NCI-H1417 (cell line): ENCODE measurements at regions not wholly inside any gene's neighbourhood (a gene's known extent, or its start where the extent isn't known, plus 50 kb on each side); places are given as distances from the start of the nearest gene placed in this dataset.

Source experiments
- DNase-seq, 3 experiments: peaks; one replicate each; lab custom pipeline; 2025; lab: John Stamatoyannopoulos, UW

DNA sequence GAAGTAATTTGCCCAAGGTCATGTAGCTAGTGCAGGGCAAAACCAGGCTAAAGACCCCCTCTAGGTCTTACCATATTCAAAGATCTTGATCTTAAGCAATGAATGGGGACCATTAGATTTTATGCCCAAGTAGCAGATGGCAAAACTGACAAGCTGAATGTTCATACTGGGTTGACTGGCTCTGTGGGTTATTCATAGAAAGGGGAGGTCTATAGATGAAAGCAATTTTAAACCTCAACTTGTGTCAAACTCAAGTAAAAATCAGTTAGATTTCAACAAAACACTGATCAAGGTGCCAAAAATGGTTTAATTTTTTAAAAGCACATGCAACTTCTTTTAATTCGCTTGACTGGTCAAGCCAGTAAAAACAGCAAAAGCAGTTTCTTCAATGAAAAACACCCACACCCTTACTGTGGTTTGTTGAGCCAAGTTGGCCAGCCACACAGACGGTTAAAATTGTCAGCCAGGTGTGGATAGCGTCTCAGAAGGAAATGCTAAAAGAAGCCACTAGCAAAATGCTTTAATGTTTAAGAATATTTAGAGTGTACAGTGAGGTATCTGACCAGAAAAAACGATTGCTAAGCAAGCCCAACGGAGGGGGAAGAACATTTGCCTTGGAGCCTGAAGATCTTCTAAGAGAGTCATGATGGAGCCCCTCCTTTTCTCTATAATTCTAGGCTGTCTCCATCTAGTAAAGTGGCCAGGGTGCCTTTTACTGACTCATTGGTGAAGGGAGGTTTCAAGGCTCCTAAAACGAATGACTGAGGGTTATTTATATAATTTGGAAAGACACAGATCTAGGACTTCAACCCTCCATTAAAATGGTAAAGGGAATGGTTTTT lies 539.6 kb upstream of the CLINT1 start:
- no peak for DNase-seq

- DNase-seq: no peak
Observed at GRCh38 chr5:158397278-158397677, 538.3 kb upstream of the CLINT1 start.

GRCh38 chr5:158394102-158394501 lies 535.2 kb upstream of the CLINT1 start:
- no peak for DNase-seq

- no peak for DNase-seq
Observed at GRCh38 chr5:158393457-158393856, 534.5 kb upstream of the CLINT1 start.

DNA sequence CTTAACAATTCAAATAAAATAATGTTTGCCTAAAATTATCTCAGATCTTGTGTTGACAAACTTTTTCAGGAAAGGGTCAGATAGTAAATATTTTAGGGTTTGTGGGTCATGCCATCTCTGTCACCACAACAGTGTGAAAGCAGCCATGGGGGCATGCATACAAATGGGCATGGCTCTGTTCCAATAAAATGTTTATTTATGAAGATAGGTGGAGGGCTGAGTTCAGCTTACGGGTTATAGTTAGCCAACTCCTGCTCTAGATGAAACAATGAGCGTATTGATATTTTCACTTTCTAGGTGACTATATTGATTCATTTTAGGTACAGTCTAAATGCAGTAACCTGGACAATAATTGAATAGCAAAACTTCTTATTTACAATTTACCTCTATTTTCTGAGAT lies 533.8 kb upstream of the CLINT1 start:
- no peak for DNase-seq

GRCh38 chr5:158390577-158390976 lies 531.6 kb upstream of the CLINT1 start:
- no peak for DNase-seq

DNA sequence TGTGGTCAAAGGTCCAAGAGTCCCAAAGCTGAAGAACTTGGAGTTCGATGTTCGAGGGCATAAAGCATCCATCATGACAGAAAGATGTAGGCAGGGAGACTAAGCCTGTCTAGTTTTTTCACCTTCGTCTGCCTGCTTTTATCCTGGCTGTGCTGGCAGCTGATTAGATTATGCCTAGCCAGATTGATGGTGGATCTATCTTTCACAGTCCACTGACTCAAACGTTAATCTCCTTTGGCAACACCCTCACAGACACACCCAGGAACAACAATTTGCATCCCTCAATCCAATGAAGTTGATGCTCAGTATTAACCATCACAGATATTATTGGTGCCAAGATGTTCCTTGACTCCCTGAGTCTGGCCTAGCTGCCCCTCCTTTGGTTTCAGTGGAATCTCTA lies 530.8 kb upstream of the CLINT1 start:
- no peak for DNase-seq

DNA sequence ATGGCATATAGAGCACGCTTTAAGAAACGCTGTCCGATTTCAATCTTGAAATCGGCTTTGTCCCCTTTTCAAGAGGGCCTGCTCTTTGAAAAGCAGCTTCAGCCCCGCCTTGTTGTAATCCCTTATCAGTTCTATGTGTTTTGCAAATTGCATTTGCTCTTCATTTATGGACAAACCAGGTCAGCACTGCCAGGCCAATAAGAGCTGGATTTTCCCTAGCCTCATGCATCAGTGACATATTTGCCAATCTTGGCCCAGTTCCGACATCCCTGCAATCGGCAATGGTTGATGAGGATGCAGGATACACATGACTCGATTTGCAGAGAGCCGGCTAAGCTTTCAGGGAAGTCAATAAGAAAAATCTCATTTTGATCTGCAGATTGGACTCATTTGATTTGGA lies 529.1 kb upstream of the CLINT1 start:
- no peak for DNase-seq

DNA sequence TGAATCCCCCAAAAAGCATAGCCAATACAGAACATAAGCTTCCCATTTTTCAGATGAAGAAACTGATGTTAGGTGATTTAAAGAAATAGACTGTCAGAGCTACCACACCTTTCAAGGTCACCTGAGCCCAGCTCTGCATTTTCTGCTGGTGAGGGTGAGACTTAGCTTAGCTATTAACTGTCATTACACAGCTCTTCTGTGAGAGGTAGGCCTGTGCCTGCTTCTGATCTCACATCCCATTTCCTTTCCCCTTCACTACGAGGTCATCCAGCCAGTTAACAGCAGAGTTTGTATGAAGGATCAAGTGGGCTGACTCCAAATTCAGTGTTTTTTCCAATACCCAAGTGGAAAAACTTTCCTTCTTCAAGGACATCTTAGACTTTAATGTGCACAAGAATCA lies 528.6 kb upstream of the CLINT1 start:
- DNase-seq: no peak

DNA sequence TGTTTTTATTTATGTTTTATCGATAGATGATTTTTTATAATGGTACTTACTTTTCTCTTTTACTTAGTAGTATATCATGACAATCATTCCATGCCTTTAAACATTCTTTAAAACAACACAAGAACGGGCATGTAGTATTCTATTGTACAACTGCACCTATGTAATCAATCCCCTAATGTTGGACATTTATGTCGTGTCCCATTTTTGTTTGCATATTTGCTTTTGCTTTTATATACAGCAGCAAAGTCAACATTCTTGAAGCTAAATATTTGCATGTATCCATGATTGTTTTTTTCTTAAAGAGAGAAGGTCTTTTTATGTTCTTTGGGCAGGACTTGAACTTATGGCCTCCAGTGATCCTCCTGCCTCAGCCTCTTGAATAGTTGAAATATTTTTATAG lies 527.0 kb upstream of the CLINT1 start:
- DNase-seq: no peak

DNA sequence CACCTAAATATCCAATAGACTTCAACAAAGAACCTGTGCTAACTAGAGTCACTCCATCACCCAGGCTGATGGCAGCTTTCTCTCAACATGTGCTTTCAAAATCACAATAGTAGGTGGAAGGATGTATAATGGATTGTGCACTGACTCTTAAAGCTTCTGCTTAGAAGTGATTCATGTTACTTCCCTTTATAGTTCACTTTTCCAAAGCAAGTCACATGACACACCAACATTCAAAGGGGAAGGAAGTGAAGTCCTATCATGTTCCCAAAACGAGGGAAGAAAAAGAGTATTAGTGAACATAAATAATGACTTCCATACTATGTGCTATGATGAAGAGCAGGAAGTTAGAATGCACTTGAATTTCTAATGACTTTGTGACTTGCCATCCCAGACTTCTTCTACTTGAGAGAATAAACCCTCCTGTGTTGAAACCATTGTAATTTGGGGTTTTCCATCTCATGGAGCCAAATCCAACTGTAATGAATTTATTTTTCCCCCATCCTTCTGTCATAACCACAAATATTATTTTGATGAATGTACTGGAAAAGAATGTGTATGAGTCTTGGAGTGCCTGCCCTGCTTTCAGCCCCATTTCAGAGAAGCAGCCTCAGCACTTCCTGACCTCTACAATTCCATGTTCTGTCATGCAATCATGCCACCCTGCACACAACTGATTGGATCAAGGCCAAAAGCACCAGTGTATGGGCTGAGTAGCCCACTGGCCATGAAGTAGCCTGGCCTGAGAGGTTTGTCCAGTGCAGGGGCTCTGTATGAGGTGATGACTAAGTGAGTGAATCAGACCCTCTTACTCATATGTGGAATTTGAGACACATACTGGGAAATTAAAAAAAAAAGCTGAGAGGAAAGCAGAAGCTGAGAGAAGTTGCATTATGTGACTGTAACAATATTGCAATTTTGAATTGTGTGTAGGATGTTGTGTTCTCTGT lies 525.9 kb upstream of the CLINT1 start:
- DNase-seq: no peak

- DNase-seq: no peak
Observed at GRCh38 chr5:158383486-158383885, 524.5 kb upstream of the CLINT1 start.

GRCh38 chr5:158382473-158382872 lies 523.5 kb upstream of the CLINT1 start:
- no peak for DNase-seq

- DNase-seq: no peak
Observed at GRCh38 chr5:158381614-158382160, 522.7 kb upstream of the CLINT1 start.

DNA sequence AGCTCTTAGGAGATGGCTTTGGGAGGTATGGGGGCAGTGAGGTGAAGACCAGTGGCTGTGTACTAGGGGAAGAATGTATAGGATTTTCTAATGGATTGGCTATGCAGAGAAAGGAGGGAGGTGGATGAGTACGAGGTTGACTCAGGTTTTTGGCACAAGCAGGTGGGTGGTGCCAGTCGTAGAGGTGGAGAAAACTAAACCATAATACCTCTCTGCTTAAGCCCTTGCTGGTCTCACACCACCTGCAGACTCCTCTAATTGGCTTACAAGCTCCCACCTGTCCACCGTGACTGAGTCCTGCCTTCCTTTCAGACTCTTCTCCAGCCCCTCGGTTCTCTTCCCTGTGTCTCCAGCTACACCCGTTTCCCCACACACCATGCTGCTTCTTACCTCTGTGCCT lies 521.7 kb upstream of the CLINT1 start:
- no peak for DNase-seq

DNA sequence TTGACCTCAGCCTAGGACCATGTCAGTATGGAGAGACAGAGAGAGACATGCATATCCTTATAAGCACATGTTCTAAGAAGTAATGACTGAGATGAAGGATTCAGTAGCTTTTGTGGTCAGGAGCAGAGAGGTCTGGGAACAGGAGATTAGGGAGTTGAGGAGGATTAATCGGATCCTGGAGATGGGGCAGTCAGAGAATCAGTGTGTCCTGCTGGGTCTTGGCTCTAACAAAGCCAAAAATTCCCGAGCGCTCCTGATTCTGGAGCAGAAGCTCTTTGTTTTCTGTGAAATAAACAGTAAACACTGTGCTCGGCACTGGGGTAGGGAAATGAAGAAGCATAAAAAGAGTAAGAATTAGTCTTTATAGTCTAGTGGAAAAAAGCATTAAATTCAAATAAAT lies 520.0 kb upstream of the CLINT1 start:
- no peak for DNase-seq

- no peak for DNase-seq
Observed at GRCh38 chr5:158376679-158377078, 517.7 kb upstream of the CLINT1 start.

- no peak for DNase-seq
Observed at GRCh38 chr5:158375531-158375930, 516.6 kb upstream of the CLINT1 start.

GRCh38 chr5:158373608-158374395 lies 514.9 kb upstream of the CLINT1 start:
- DNase-seq: no peak

DNA sequence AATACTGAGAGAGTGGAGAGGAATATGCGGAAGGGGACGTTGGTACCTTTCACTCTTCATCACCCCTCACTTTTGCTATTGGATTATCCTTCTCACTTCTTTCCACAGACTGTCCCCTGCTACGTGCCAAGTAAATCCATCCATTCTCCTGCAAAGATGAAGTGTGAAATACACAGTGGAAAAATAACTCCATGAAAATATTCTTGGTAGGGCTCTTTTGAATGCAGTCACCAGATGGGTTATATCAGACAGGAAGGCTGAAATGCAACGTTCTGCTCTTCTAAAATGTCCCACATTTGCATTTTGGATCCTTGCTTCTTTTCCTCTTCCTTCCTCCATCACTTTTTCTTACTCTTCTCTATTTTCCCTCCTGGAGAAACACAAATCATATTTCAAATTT lies 510.3 kb upstream of the CLINT1 start:
- no peak for DNase-seq

- no peak for DNase-seq
Observed at GRCh38 chr5:158368686-158369085, 509.7 kb upstream of the CLINT1 start.

DNA sequence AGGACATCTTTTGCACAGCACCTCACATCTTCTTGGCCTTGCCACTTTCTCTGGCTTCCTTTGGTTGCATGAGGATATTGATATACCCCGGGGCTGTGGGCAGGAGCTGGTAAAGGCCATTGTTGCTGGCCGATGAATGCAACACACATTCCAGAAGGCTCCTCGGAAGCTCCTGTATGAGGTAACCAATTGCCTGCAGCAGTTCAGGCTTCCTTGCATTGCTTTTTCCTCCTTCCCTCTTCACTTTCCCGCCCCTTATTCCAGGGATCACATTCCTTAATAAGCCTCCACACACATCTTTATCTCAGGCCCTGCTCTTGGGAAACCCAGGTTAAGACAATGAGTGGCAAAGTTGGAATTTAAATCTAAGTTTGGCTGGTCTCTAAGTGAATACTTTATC lies 505.4 kb upstream of the CLINT1 start:
- no peak for DNase-seq
